GM12878 (cell line): ENCODE measurements at regions not wholly inside any gene's neighbourhood (a gene's known extent, or its start where the extent isn't known, plus 50 kb on each side); places are given as distances from the start of the nearest gene placed in this dataset.

Experiments used
- ATAC-seq: fragments of 200-7000 bp; cut with Tn5 transposase; 3 replicates; pipeline ENCODE4 v1.9.1; 2020; ENCODE audit warnings: mild to moderate bottlenecking, moderate library complexity
- BruUV-seq: library from RNA; stranded (reverse); fragments of 400-500 nt; replicated peaks from 2 replicates; lab custom pipeline; 2021; lab: Mats Ljungman, UMichigan
- CTCF ChIA-PET: fragments of 300-600 bp; sonication (Branson Sonifier 250); formaldehyde crosslinking; extraction: SDS; loops from one replicate; lab custom pipeline; 2021; ENCODE audit warnings: inconsistent platforms; lab: Yijun Ruan, JAX
- POLR2A ChIA-PET: fragments of 350-600 bp; formaldehyde crosslinking; extraction: SDS; loops from one replicate; lab custom pipeline; 2021; ENCODE audit warnings: inconsistent platforms; lab: Charles Lee
- RAD21 ChIA-PET: fragments of 300-600 bp; sonication (Branson Sonifier 250); formaldehyde crosslinking; loops from one replicate; lab custom pipeline; 2023; ENCODE audit warnings: antibody characterized with exemption; ENCODE audit not compliant: unreplicated experiment; lab: Charles Lee
- SMC1A ChIA-PET: fragments of 300-600 bp; sonication (Branson Sonifier 250); formaldehyde crosslinking; loops from one replicate; lab custom pipeline; 2023; ENCODE audit not compliant: unreplicated experiment, uncharacterized antibody; lab: Charles Lee
- DNase-seq: peaks from one replicate; pipeline ENCODE4 v3.0.0-alpha.2; 2011; ENCODE audit warnings: low read depth, low spot score
- FAIRE-seq: peaks from 3 replicates; lab custom pipeline; 2011; peaks lifted over from hg19 to GRCh38; lab: Jason Lieb, UNC
- H2AFZ ChIP-seq: 2 replicates; pipeline ENCODE4 v1.6.0; 2011; ENCODE audit warnings: low read depth, low read length, control low read depth; ENCODE audit not compliant: control insufficient read depth
- H3K27ac ChIP-seq: 2 replicates; pipeline ENCODE4 v1.5.1; 2011; ENCODE audit warnings: control low read depth; ENCODE audit not compliant: control insufficient read depth, insufficient read depth
- H3K27me3 ChIP-seq, 2 experiments: replicated peaks in 1 of 2; 2 replicates each; pipeline versions ENCODE4 v1.6.0 to v1.6.1; 2011; ENCODE audit warnings: low read length in 1 of 2; ENCODE audit not compliant: control insufficient read depth in 2 of 2, insufficient read depth in 2 of 2
- H3K36me3 ChIP-seq, 2 experiments: 2 replicates each; pipeline ENCODE4 v1.5.1; 2011; ENCODE audit warnings: low read length in 1 of 2; ENCODE audit not compliant: control insufficient read depth in 2 of 2, insufficient read depth in 2 of 2
- H3K4me1 ChIP-seq: 2 replicates; pipeline ENCODE4 v1.6.1; 2011; ENCODE audit warnings: mild to moderate bottlenecking, low read length, moderate library complexity, mixed read lengths; ENCODE audit not compliant: control insufficient read depth, insufficient read depth
- H3K4me2 ChIP-seq: 2 replicates; pipeline ENCODE4 v1.6.0; 2011; ENCODE audit warnings: control low read depth; ENCODE audit not compliant: control insufficient read depth, insufficient read depth
- H3K4me3 ChIP-seq: fragments of 200-600 bp; sonication (generic); 2 replicates; pipeline ENCODE4 v1.5.1; 2016
- H3K79me2 ChIP-seq: 2 replicates; pipeline ENCODE4 v1.6.0; 2011; ENCODE audit warnings: low read length; ENCODE audit not compliant: control insufficient read depth, insufficient read depth
- H3K9ac ChIP-seq: 2 replicates; pipeline ENCODE4 v1.8.0; 2011; ENCODE audit warnings: low read length, control low read depth, mixed read lengths; ENCODE audit not compliant: control insufficient read depth, insufficient read depth
- H3K9me3 ChIP-seq: replicated peaks from 3 replicates; pipeline ENCODE4 v1.5.1; 2011; ENCODE audit warnings: mild to moderate bottlenecking, low read length; ENCODE audit not compliant: control insufficient read depth, insufficient read depth
- H4K20me1 ChIP-seq: 2 replicates; pipeline ENCODE4 v1.6.0; 2011; ENCODE audit not compliant: control insufficient read depth, insufficient read depth
- EED ChIP-seq: sonication (generic); IDR thresholded peaks from 2 replicates; pipeline ENCODE4 v1.6.1; 2016; ENCODE audit warnings: antibody characterized with exemption, low read depth
- PBX3 ChIP-seq: IDR thresholded peaks from 2 replicates; pipeline ENCODE4 v1.6.1; 2011; ENCODE audit warnings: mild to moderate bottlenecking, low read depth, low read length, moderate library complexity; ENCODE audit not compliant: insufficient replicate concordance
- RAD51 ChIP-seq: fragments of 450-650 bp; IDR thresholded peaks from 2 replicates; pipeline ENCODE4 v1.6.1; 2016; ENCODE audit warnings: moderate library complexity, mild to moderate bottlenecking, inconsistent platforms
- RELB ChIP-seq: fragments of 450-650 bp; IDR thresholded peaks from 2 replicates; pipeline ENCODE4 v1.6.1; 2017; ENCODE audit warnings: low read depth, mild to moderate bottlenecking, moderate library complexity
- SREBF1 ChIP-seq: IDR thresholded peaks from 2 replicates; pipeline ENCODE4 v1.6.1; 2012; ENCODE audit warnings: mild to moderate bottlenecking, low read length
- TARDBP ChIP-seq: IDR thresholded peaks from 2 replicates; pipeline ENCODE4 v1.6.1; 2016; ENCODE audit warnings: borderline replicate concordance
- USF2 ChIP-seq: IDR thresholded peaks from 2 replicates; pipeline ENCODE4 v1.6.1; 2011; ENCODE audit warnings: low read depth, low read length, improper control_type of control experiment, borderline replicate concordance
- WGBS: methylation state at CpG from one replicate; pipeline ENCODE4 v1.1.6; 2016; ENCODE audit warnings: low lambda C conversion rate; ENCODE audit not compliant: insufficient replicate concordance, insufficient coverage; ENCODE audit errors: missing lambda C conversion rate; 5-methylcytosine and 5-hydroxymethylcytosine counted together
- in situ Hi-C: fragments of 300-500 bp; cut with MboI; formaldehyde crosslinking; loops from 9 replicates; pipeline ENCODE4 v1.14.3; 2018; ENCODE audit warnings: mixed read lengths
- intact Hi-C: fragments of 100-400 bp; cut with micrococcal nuclease; formaldehyde crosslinking; loops from one replicate; pipeline ENCODE4 v1.14.2; 2022; ENCODE audit not compliant: unreplicated experiment
- TF ChIP-seq, protein P1 (sequence below): IDR thresholded peaks from 2 replicates; pipeline ENCODE4 v1.6.1; 2012; ENCODE audit warnings: low read length, inconsistent platforms

- ATAC-seq (no peak), FAIRE-seq (no peak), DNase-seq (no peak)
- intact Hi-C loops (no loop called here), in situ Hi-C loops (no loop called here)
- Histone ChIP-seq H3K36me3 (no peaks in the 10 kb centered on the region), H3K4me1 (no peaks in the 10 kb centered on the region), H3K9ac (no peak overlapping the region), H3K79me2 (no peaks in the 10 kb centered on the region), H4K20me1 (no peaks in the 10 kb centered on the region), H3K4me2 (no peak overlapping the region), H2AFZ (no peak overlapping the region), H3K4me3 (no peak overlapping the region), H3K27ac (no peak overlapping the region)
- SMC1A ChIA-PET, result interaction anchor here (0.9 kb wide), 1 partner anchor 12 kb away, joined by 3 read pairs; no protein-coding TSS in a partner anchor
- RAD21 ChIA-PET, result no interaction called here
- CTCF ChIA-PET, result no interaction called here
- 48% methylated on average over 2 of the region's 2 CpGs for WGBS
- no TSS peak for BruUV-seq
- TF ChIP-seq, protein P1, sequence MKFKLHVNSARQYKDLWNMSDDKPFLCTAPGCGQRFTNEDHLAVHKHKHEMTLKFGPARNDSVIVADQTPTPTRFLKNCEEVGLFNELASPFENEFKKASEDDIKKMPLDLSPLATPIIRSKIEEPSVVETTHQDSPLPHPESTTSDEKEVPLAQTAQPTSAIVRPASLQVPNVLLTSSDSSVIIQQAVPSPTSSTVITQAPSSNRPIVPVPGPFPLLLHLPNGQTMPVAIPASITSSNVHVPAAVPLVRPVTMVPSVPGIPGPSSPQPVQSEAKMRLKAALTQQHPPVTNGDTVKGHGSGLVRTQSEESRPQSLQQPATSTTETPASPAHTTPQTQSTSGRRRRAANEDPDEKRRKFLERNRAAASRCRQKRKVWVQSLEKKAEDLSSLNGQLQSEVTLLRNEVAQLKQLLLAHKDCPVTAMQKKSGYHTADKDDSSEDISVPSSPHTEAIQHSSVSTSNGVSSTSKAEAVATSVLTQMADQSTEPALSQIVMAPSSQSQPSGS, result no peak
- TF ChIP-seq PBX3, result no peak
- no peak for TF ChIP-seq TARDBP
- TF ChIP-seq RAD51, result no peak
- no peak for TF ChIP-seq SREBF1
- TF ChIP-seq USF2, result no peak
- no peak for TF ChIP-seq EED
- TF ChIP-seq RELB, result no peak
- TF ChIP-seq, all 136 proteins: peak for 0
- Histone ChIP-seq H3K27me3 (no peaks in the 10 kb centered on the region), H3K9me3 (no peaks in the 10 kb centered on the region)
- POLR2A ChIA-PET, result no interaction called here
These were observed 387.0 kb downstream of the ZBBX start for GRCh38 chr3:166993015-166993630.
